HG02973 (cell line): ENCODE measurements at regions not wholly inside any gene's neighbourhood (a gene's known extent, or its start where the extent isn't known, plus 50 kb on each side); places are given as distances from the start of the nearest gene placed in this dataset.
"Not testable (repeated sequence)": the region's sequence is repeated elsewhere in the genome, so short reads cannot be mapped to it uniquely, and the experiment has no call there.

ENCODE experiments used
- ATAC-seq: cut with Tn5 transposase; IDR thresholded peaks from one replicate; pipeline ENCODE4 v1.9.1; 2021; ENCODE audit warnings: moderate library complexity; ENCODE audit not compliant: unreplicated experiment

DNA sequence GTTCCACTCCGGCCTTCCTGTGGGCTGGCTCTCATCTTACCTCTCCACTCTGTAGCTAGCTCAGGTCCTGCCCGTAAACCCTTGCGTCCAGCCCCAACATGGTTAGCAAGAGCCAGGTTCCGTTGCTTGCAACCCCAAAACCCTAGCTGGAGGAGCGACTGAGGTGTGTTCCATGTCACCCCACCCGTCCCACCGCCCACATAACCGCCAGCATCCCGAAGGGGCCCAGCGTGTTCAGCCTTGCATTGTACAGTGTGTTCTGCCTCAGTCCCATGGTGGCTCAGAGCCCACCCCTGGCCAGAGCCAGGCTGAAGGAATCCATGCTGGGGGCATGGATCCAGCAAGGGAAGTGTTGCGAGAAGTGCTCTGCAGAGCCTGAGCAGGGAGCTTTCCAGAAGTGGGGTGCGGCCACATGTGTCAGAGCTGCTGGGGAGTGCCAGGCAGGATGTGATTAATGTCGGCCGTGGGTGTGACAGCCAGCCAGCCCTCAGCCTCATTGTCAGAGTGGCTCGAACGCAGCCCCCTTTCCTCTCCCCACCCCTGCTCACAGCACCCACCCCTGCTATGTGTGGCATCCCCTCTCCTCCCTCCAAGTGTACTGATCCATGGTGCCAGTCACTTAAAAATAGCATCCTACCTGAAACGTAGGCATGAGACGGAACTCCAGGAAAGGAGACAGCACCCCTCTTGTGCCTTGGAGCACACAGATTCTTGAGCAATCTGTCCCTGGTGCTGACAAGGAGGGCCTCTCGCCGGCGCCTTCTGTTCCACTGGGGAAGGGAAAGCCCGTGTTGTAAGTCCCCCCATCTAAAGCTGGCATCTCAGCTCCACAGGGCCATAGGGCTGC lies 158.9 kb downstream of the OR4M2 start:
- ATAC-seq, result not testable (repeated sequence)

DNA sequence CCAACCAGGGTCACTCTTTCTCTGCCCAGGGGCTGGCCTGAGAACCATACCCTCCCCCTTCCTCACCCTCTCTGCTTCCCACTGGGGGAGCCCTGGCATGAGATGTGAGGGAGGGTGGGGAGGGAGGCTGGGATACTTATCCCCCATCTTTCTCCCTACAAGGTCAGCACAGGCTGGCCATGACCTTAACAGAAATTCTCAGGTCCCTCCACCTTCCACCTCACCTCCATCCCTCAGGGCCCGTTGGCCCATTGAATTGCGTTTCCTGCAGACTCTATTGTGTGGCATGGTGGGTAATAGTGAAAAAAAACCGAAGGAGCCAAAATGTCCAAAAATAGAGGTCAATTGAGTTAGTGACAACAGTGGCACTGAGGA lies 159.5 kb downstream of the OR4M2 start:
- ATAC-seq, result no peak

DNA sequence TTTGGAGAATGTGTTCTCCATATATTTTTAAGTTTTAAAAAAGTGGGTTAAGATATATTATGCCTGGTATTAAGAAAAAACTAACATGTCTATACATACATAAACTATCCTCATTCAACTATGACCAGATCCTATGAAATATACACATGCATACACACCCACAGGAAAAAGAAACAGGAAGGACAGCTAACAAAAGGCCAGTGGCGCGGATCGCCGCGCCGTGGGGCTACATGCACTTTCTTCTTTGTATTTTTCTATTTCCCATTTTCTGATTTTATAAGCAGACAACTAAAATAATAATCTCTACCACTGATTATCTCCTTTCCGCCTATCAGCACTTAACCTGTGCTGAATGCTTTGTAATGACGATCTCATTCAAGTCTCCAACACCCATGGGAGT lies 160.1 kb downstream of the OR4M2 start:
- no peak for ATAC-seq

DNA sequence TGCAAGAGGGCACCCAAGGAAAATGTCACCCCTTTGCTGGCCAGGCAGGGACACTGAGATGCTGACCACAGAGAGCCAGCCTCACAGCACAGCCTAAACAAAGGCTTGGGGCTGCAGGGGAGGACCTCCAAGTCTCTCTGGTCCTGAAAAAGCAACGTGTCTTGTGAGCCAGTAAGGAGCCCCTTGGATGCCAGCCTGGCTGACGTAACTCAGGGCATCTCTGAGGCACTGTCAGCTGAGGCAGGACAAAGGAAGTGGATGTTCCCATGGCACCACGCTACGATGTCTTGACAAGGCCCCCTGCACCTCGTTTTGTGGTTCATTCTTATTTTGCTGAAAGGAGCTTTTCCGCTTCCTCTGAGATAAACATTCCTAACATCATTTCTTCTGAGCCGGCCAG lies 160.7 kb downstream of the OR4M2 start:
- no peak for ATAC-seq

DNA sequence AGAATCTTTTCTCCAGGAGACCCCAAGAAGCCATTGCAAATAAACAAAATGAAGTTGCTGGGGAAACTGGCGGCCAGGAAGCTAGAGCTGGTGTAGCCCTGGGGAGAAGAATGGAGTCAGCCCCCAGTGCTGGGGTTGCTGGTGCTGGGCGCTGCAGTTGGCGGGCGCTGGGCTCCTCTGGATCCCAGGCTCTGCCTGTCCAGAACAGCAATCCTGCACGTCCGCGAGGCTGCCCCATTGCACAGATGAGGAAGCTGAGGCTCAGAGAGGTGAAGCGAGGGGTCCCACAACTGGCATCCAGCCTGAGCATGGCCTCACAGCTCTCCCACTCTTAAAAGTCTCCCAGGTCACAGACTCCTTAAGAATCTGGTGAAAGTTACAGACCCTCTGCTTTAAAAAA lies 161.1 kb downstream of the OR4M2 start:
- ATAC-seq, result no peak

DNA sequence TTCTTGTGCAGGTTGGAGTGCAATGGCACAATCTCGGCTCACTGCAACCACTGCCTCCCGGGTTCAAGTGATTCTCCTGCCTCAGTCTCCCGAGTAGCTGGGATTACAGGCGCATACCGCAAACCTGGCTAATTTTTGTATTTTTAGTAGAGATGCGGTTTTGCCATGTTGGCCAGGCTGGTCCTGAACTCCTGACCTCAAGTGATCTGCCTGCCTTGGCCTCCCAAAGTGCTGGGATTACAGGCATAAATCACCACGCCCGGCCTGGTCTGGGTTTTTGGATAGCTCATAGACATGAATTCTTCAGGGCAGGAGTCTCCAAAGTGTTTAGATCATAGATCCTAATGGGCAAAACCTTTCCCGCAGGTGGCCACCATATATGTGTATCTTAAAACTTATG lies 162.0 kb downstream of the OR4M2 start:
- not testable (repeated sequence) for ATAC-seq

DNA sequence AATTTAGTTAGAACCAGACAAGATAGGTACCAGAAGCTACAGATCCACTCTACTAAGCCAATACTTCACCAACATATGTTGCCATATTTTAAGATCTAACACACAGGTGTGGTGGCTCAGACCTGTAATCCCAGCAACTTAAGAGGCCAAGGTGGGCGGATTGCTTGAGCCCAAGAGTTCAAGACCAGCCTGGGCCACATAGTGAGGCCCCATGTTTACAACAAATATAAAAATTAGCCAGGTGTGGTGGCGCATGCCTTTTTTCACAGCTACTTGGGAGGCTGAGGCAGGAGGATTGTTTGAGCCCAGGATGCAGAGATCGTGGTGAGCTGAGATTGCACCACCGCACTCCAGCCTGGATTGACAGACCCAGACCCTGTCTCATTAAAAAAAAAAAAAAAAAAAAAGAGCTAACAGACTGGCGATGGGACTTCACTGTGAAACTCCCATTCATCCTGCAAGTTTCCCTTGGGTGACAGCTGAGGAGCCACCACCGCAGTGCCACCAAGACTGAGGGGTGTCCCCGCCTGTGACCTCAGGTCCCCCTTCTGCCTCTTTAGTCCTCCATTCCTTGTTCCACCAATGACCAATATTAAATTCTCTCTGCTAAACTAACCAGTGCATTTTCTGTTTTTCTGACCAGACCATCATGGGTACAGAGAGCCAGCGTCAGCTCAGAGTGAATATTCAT lies 163.3 kb downstream of the OR4M2 start:
- ATAC-seq, result no peak

DNA sequence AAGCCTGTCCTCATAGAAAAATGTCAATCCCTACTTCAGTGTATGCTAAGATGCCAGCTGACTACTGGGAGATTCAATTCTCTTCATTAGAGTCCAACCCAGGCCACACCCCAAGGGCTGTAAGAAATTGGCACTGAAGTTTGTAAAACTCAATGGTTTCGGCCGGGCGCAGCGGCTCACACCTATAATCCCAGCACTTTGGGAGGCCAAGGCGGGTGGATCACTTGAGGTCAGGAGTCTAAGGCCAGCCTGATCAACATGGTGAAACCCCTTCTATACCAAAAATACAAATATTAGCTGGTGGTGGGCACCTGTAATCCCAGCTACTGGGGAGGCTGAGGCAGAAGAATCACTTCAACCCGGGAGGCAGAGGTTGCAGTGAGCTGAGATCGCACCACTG lies 169.2 kb downstream of the OR4M2 start:
- not testable (repeated sequence) for ATAC-seq

DNA sequence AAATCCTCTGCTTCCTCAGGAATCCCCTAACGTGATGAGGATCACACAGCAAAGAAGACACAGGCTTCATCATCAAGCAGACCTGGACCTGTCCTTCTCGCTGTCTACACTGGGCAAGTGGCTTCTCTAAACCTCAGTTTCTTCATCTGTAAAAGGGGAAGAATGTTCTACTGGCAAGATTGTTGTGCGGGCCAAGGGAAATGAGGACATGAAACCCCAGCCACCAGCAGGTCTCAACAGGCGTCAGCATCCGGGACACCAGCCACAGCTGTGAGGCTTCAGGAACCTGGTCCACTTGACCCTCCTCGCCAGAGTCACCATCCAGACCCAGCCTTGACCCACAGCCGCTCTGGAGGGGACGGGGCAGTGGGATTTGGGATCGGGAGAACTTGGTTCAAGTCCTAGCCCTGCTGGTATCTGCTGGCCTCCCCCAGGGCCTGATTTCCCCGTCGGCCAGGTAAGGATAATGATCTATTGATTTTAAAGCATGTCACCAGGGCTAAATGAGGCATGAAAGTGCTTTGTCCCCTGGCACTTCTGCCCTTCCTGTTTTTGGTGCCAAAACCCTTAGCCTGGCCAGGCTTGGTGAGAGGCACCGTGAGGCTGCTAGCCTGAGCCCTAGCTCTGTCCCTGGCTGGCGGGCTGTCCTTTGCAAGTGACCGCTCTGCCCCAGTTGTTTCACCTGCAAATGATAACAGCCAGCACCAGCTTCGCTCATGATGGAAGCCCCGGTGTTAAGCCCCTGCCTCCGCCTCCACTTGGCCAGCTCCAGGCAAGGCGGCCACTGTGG lies 170.4 kb downstream of the OR4M2 start:
- not testable (repeated sequence) for ATAC-seq

DNA sequence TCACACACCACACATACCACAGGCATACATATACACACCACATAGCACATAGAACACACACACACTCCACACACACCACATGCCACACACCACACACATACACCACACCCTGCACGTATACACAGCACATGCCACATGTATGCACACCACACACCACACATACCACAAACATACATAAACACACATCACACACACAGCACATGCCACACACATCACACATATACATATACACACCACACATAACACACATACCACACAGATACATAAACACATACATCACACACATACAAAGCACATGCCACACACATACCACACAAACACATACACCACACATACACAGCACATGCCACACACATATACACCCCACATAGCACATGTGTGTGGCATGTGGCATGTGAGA lies 171.1 kb downstream of the OR4M2 start:
- ATAC-seq, result no peak

DNA sequence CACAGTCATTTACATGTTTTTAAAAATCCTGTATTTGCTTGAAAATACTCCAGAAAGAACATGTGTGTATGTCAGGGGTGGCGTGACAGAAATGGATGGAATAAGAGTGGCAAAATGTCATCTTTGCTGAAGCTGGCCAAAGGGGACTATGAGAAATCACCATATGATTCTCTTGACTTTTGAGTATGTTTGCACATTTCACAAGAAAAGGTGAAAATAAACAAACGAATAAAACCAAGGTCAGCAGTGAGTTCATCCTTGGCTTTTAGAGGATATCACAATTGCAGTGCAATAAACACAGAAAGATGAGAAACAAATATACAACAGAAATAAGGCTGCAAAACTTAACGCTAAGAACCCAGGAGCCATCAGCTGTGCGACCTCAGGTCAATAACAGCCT lies 171.7 kb downstream of the OR4M2 start:
- not testable (repeated sequence) for ATAC-seq

DNA sequence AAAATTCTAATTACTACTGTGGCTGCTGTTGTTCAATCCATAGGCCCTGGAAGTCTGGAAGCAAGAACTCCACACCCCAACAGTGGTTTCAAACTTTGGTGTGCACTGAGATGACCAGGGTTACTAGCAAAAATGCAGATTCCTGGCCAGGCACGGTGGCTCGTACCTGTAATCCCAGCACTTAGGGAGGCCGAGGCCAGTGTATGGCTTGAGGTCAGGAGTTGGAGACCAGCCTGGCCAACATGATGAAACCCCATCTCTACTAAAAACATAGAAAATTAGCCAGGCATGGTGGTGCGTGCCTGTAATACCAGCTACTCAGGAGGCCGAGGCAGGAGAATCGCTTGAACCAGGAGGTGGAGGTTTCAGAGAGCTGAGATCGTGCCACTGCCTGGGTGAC lies 172.2 kb downstream of the OR4M2 start:
- ATAC-seq, result not testable (repeated sequence)

DNA sequence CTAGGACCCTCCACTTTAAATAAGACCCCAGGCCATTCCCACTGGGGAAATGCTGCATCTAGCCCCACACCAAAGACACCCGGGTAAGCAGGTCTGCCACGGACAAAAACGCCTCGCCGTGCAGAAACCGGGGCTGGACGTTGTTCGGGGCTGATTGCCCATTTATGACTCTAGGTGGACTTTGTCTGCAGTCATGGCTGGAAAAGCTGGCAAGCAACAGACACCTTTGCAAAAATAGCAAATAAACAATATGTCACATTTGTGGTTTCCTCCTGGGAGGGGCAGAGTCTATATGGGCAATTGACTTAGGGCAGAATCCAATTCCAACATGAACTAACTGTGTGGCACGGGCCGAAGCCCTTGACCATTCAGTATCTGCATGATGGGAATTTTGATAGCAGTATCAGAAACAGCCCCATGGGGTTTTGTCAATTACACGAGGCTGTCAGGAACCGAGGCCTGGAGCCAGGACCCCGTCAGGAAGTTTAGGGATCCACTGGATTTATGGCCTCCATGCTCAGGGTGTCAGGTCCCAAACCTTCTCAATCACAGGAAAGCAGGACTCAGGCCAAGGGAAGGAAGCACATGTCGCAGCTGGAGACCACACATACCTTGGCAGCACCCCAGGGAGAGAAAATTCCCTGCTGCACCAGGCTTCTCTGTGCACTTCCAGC lies 172.8 kb downstream of the OR4M2 start:
- ATAC-seq, result not testable (repeated sequence)

DNA sequence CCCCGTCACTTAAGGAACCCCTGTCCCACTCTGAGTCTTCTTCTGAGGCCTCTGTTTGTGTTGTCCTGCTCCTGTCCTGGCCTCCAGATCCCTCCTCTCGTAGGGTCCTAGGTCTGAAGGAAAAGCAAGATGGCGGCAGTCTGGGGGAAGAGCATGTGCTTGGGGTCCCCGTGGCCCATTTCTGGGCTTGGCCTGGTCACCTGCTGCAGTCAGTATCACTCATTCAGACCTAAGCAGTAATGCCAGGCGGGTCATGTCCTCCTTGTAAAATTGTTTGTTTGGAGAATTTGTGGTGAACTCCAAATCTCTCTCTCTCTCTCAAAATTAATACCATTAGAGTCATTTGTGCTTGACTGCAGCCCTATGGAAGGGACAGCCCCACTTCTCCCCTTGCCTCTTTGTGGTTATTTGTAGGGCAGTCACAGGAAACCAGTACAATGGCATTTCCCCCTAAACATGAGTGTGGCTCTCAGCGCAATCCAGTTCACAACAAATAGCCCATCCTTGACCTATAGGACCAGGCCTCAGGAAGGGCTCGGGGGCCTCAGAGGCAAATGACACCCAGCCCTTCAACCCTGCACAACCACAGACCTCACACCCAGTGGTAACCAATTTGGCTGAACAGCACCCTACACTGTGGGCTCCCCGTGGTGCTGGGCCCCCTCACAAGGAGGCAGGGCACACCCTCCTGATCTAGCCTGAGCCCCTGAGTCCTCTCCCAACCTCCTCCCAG lies 173.5 kb downstream of the OR4M2 start:
- ATAC-seq, result peak; percentile 66

DNA sequence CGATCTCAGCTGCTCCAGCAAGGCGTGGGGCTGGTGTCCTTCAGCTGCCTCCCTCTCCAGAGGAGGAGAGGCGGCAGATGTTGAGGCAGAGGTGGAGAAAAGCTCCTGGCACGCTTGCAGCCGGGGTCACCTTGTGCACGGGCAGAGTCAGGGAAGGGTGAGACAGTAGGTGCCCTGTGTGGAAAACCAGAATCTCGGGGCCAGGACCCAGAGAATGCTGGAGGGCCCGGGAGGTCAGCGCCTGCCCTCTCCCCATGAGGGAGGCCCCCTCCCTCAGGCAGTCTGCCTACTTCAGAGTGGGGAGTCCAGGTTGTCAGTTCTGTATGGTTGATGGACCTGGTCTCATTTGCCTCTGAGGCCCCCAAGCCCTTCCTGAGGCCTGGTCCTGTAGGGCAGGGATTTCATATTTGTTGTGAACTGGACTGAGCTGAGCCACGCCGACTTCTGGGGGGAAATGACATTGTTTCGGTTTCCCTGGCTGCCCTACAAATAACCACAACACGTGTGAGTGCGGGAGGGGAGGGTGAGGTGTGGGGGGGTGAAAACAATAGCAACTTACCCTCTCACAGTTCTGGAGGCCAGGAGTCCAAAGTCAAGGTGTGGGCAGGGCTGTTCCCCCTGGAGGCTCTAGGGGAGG lies 174.2 kb downstream of the OR4M2 start:
- peak; percentile 37 for ATAC-seq

DNA sequence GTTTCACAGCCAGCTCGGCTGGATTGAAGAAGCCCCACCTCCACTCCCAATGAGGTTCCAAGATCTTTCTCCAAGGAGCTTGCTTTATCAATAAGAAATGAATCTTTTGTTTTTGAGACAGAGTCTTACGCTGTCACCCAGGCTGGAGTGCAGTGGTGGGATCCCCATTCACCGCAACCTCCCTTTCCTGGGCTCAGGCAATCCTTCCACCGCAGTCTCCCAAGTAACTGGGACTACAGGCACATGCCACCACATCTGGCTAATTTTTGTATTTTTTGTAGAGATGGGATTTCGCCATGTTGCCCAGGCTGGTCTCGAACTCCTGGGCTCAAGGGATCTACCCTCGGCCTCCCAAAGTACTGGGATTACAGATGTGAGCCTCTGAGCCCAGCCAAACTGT lies 175.3 kb downstream of the OR4M2 start:
- ATAC-seq, result not testable (repeated sequence)

DNA sequence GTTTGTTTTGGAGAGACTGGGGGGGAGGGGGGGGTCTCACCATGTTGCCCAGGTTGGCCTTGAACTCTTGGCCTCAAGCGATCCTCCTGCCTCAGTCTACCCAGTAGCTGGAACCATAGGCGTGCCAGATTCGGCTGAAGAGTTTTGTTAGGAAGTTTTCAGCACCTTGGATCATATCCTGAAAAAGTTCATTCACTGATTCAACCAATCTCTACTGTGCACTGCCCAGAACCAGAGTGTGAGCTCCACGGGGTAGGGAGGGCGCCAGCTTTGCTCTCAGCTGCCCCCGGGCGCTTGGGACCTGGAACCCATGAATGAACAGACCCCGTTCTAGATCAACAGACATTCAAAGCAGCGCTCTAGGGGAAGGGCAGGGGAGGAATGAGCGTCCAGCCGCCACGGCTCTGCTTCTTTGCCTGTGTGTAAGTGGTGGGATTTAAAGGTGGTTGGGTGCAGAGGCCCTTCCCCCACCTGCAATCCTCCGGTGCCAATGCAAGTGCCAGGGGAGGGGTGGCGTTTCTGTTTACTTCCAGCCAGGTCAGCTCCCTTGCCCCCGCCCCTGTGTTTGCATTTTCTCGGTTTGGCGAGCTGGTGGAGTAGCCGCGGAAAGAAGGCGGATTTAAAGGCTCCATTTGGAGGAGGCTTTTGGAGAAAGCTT lies 176.2 kb downstream of the OR4M2 start:
- ATAC-seq, result not testable (repeated sequence)

DNA sequence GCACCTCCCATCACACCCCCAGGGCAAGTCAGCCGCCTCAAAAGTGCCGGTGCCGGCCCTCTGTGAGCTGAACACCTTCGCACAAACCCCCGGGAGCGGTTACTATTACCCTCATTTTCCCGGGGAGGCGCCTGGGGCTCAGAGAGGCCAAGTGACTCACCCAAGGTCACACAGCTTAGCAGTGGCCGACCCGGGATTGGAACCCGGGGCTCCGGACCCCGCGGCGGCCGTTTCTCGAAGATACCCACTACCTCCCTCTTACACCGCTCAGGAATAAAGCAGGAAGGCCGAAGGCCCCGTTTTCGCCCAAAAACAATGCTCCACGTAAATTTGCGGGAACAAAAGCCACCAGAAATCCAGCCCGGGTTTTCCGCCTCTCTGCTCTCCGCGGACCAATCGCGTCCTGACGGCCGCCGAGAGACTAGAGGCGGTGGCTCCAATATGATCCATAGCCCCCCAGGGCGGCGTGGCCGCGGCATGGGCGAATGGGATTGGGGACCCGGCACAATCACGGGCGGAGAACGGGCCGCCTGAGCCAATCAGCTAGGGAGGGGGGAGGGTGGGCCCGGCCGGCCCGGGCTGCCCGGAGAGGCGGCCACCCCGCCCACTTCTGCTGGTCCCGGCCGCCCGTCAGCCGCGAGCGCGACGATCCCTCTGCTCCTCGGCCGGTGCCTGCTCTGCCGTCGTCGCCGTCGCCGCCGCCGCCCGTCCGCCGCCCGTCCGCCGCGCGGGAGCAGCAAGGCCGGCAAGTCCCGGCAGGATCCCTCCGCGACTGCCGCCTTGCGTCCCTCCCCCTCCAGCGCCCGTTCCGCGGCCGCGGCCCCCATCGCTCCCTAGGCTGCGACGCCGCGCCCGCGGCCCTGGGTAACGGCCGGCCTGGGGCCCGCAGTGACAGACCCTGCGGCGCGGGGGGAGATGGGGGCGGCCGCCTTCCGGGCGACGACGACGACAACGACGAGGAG lies 177.0 kb downstream of the OR4M2 start:
- no peak for ATAC-seq
